Osteocyte (in vitro differentiated cells): ENCODE measurements at regions not wholly inside any gene's neighbourhood (a gene's known extent, or its start where the extent isn't known, plus 50 kb on each side); places are given as distances from the start of the nearest gene placed in this dataset.
A peak's percentile ranks its signal among the peaks of the same experiment; 100 is the strongest.

ENCODE experiments used
- DNase-seq: peaks from one replicate; pipeline ENCODE4 v3.0.0; 2021; ENCODE audit warnings: mixed read lengths; ENCODE audit not compliant: unreplicated experiment; ENCODE audit errors: extremely low spot score
- H3K27ac Mint-ChIP-seq: one replicate; pipeline ENCODE4 v1.8.0; 2021; ENCODE audit warnings: mild to moderate bottlenecking, mixed read lengths; ENCODE audit not compliant: unreplicated experiment
- H3K27me3 Mint-ChIP-seq: one replicate; pipeline ENCODE4 v1.8.0; 2021; ENCODE audit warnings: mixed read lengths; ENCODE audit not compliant: unreplicated experiment
- H3K36me3 Mint-ChIP-seq: one replicate; pipeline ENCODE4 v1.8.0; 2021; ENCODE audit warnings: mixed read lengths; ENCODE audit not compliant: unreplicated experiment
- H3K4me1 Mint-ChIP-seq: one replicate; pipeline ENCODE4 v1.8.0; 2021; ENCODE audit warnings: mixed read lengths; ENCODE audit not compliant: unreplicated experiment
- H3K4me3 Mint-ChIP-seq: one replicate; pipeline ENCODE4 v1.8.0; 2021; ENCODE audit warnings: mild to moderate bottlenecking, moderate library complexity, mixed read lengths; ENCODE audit not compliant: unreplicated experiment
- H3K9me3 Mint-ChIP-seq: one replicate; pipeline ENCODE4 v1.8.0; 2021; ENCODE audit warnings: mixed read lengths; ENCODE audit not compliant: unreplicated experiment
- TF ChIP-seq, protein P1 (sequence below): fragments of 200-600 bp; sonication (generic); IDR thresholded peaks from 2 replicates; pipeline ENCODE4 v1.5.0; 2021; ENCODE audit warnings: antibody characterized with exemption, mild to moderate bottlenecking, moderate library complexity

DNA sequence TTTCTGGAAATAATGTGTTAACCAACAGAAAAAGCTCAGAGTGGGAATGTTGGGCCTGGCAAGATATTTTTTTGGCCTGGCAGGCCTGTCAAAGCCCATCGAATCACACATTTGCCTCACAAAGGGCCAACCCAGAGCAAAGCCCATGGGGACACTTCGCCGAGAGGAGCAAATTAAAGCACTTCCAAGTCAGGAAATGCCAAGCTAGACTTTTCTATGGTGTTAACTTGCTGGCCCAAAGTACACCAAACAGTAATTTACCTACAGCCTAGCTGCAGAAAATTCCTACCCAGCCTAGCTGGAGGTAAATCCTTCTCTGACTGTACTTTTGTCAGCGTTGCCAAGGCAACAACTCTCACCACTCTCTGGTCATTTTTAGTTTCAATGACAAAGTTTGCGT is 288.6 kb upstream of the LDB2 start:
- Mint-ChIP-seq H3K27me3 (no peaks in the 10 kb centered on the region), H3K36me3 (no peaks in the 10 kb centered on the region), H3K4me3 (no peak overlapping the region), H3K9me3 (peaks cover 4% of the 10 kb centered on the region), H3K27ac (peak overlapping the region; percentile 48), H3K4me1 (peaks cover 40% of the 10 kb centered on the region)
- DNase-seq = no peak
- TF ChIP-seq, protein P1, sequence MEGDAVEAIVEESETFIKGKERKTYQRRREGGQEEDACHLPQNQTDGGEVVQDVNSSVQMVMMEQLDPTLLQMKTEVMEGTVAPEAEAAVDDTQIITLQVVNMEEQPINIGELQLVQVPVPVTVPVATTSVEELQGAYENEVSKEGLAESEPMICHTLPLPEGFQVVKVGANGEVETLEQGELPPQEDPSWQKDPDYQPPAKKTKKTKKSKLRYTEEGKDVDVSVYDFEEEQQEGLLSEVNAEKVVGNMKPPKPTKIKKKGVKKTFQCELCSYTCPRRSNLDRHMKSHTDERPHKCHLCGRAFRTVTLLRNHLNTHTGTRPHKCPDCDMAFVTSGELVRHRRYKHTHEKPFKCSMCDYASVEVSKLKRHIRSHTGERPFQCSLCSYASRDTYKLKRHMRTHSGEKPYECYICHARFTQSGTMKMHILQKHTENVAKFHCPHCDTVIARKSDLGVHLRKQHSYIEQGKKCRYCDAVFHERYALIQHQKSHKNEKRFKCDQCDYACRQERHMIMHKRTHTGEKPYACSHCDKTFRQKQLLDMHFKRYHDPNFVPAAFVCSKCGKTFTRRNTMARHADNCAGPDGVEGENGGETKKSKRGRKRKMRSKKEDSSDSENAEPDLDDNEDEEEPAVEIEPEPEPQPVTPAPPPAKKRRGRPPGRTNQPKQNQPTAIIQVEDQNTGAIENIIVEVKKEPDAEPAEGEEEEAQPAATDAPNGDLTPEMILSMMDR = no peak

DNA sequence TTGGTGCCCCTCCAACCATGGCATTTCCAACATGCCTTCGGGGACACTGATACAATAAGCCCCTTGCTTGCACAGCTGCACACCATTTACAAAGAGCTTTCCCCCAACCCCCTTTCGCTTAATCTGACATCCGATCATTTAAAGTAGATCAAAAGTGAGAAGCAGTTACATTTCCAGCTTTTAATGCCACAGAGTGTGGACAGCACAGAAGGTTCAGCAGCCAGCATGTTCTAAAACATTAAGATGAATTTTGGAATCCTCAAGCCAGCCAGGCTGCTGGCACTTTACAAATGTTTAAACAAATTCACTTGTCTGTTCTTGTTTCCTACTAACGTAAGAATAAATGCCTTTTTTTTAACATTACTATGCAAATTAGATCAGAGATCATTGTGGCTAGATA is 284.4 kb upstream of the LDB2 start:
- no peak overlapping the region for H3K4me3 Mint-ChIP-seq
- no peaks in the 10 kb centered on the region for H3K9me3 Mint-ChIP-seq
- no peaks in the 10 kb centered on the region for H3K27me3 Mint-ChIP-seq
- no peak for DNase-seq
- no peaks in the 10 kb centered on the region for H3K36me3 Mint-ChIP-seq
- TF ChIP-seq, protein P1 = no peak
- peaks cover 15% of the 10 kb centered on the region for H3K4me1 Mint-ChIP-seq
- H3K27ac Mint-ChIP-seq = no peak overlapping the region

DNA sequence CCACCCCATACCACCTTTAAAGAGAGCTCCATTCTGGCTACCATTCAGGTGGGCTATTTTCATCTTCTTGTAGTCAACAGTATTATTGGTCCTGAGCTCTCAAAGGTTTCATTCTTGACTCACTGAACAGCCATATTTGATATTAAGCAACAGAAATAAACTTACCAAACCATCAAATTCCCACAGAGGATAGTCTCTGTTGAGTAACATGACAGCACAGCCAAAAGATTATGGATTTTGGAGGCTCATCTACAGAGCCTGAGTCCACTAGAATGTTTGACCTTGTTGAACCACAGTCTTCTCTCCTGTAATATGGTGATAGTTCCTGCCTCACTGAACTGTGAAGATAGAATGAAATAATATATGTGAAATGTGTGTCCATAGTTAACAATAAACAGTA is 276.3 kb upstream of the LDB2 start:
- peaks cover 33% of the 10 kb centered on the region for H3K4me1 Mint-ChIP-seq
- DNase-seq = no peak
- no peaks in the 10 kb centered on the region for H3K36me3 Mint-ChIP-seq
- TF ChIP-seq, protein P1 = no peak
- no peaks in the 10 kb centered on the region for H3K9me3 Mint-ChIP-seq
- no peak overlapping the region for H3K4me3 Mint-ChIP-seq
- H3K27ac Mint-ChIP-seq = no peak overlapping the region
- no peaks in the 10 kb centered on the region for H3K27me3 Mint-ChIP-seq

DNA sequence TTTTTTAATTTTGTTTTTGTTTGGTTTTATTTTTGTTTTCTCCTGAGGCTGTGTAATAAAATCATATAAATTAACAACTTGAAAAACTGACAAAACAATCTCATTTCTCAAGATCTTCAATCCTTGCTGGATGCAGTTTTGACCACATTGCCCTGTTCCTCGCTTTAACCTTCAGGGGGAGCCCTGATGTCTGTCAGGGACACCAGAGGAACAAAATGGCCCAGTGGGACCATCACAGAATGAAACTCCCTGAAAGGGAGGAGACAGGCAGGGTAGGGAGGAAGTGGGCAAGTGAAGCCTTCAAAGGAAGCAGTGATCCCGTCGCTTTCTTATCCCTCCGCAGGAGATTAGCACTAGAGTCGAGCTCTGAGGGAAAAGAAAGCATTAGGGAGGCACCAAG is 274.9 kb upstream of the LDB2 start:
- Mint-ChIP-seq H3K9me3 (no peaks in the 10 kb centered on the region), H3K27me3 (no peaks in the 10 kb centered on the region), H3K36me3 (no peaks in the 10 kb centered on the region), H3K4me3 (no peak overlapping the region), H3K4me1 (peaks cover 48% of the 10 kb centered on the region), H3K27ac (no peak overlapping the region)
- DNase-seq = no peak
- TF ChIP-seq, protein P1 = peak; percentile 35

DNA sequence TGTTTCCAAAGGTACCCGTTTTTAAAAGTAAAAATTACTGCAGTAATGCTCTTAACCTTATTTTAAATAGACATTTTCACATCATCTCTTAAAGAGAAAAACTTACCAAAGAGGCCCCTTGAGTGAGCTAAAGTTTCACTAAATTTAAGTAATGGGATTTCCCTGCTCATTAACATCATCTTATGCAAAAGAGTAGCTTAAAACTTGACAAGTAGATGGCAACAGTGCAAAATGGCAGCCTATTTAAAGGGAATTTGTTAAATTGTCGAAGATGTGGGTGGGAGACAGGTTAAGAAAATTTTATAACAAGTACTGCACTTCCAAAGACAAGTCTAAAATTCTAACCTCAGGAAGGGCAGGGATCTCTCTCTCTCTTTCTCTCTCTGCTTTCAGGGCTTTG is 271.7 kb upstream of the LDB2 start:
- DNase-seq = no peak
- TF ChIP-seq, protein P1 = no peak
- Mint-ChIP-seq H3K4me3 (no peak overlapping the region), H3K27ac (peak overlapping the region; percentile 65), H3K4me1 (peaks cover 68% of the 10 kb centered on the region), H3K36me3 (no peaks in the 10 kb centered on the region), H3K9me3 (no peaks in the 10 kb centered on the region), H3K27me3 (no peaks in the 10 kb centered on the region)
